Ovary (tissue), 7 donors: ENCODE measurements at regions not wholly inside any gene's neighbourhood (a gene's known extent, or its start where the extent isn't known, plus 50 kb on each side); places are given as distances from the start of the nearest gene placed in this dataset.

ENCODE experiments used
- DNase-seq, 5 donors: peaks; one replicate each; pipeline ENCODE4 v3.0.0-alpha.2; 2019 to 2020
- H3K27ac ChIP-seq, 2 donors: fragments of 200-600 bp; one replicate each; pipeline versions ENCODE4 v1.5.1 to v1.8.0; 2019 to 2022
- H3K27me3 ChIP-seq: fragments of 200-600 bp; one replicate; pipeline ENCODE4 v1.8.0; 2022
- H3K36me3 ChIP-seq: fragments of 200-600 bp; sonication (generic); one replicate; pipeline ENCODE4 v1.5.1; 2019
- H3K4me1 ChIP-seq: one replicate; pipeline ENCODE4 v1.8.1; 2013; ENCODE audit warnings: mild to moderate bottlenecking, moderate library complexity; ENCODE audit not compliant: insufficient read depth
- H3K4me3 ChIP-seq: fragments of 200-600 bp; sonication (generic); one replicate; pipeline ENCODE4 v1.5.1; 2017
- H3K9me3 ChIP-seq, 2 donors: fragments of 200-600 bp in 1 of 2; sonication (generic) in 1 of 2; one replicate each; pipeline versions ENCODE4 v1.5.1 to v1.8.1; 2013 to 2019; ENCODE audit warnings: mild to moderate bottlenecking in 1 of 2, moderate library complexity in 1 of 2
- CTCF ChIP-seq, 3 donors: fragments of 450-650 bp in 2 of 3; fragments of 200-600 bp in 1 of 3; IDR thresholded peaks; one replicate each; pipeline versions ENCODE4 v1.5.1 to v1.8.0; 2016 to 2022; ENCODE audit warnings: antibody characterized with exemption in 3 of 3, mild to moderate bottlenecking in 1 of 3
- EP300 ChIP-seq: sonication (generic); formaldehyde crosslinking; IDR thresholded peaks from one replicate; pipeline ENCODE4 v1.6.1; 2017; ENCODE audit warnings: antibody characterized with exemption
- POLR2A ChIP-seq: fragments of 450-650 bp; IDR thresholded peaks from one replicate; pipeline ENCODE4 v1.6.1; 2017; ENCODE audit warnings: antibody characterized with exemption, mild to moderate bottlenecking, moderate library complexity
- WGBS, 3 donors: extraction: QIAGEN DNeasy Blood & Tissue Kit in 1 of 3; methylation state at CpG; one replicate each; pipeline versions ENCODE4 v1.1.5 to v1.1.7; 2013 to 2017; 5-methylcytosine and 5-hydroxymethylcytosine counted together
- intact Hi-C, 4 donors: fragments of 100-400 bp; cut with DNase I; formaldehyde crosslinking; loops; one replicate each; pipeline versions ENCODE4 v1.11.0 to v1.15.1; 2022 to 2023
- donor health status: DM: no; HTN: no; CAD: no; lungs with moderate emphysema.
- donor health status: DM: no; HTN: no; CAD: no.
- donor health status: Bipolar disorder and iron deficiency.
- donor health status: DM: no; HTN: no; CAD: no.
- donor health status: DM: yes; HTN: yes; CAD: no.

GRCh38 chr1:81410941-81411340, 389.8 kb upstream of the ADGRL2 start:
- Histone ChIP-seq H3K27me3 (no peaks in the 10 kb centered on the region), H3K4me3 (no peak overlapping the region), H3K36me3 (no peaks in the 10 kb centered on the region), H3K9me3 (no peaks in the 10 kb centered on the region), H3K27ac (no peak overlapping the region), H3K4me1 (peaks cover 3% of the 10 kb centered on the region)
- TF ChIP-seq CTCF (IDR thresholded peaks at IDR 0.05) (no peak), POLR2A (no peak), EP300 (no peak)
- WGBS, 3 donors: 54 to 62% (median 58%) methylated on average over 3 of the region's 3 CpGs
- no peak for DNase-seq
- intact Hi-C loops: loop anchor here in 1 of 4 donors (1.0 kb wide), 1 partner anchor 38 kb away; no protein-coding TSS in a partner anchor

GRCh38 chr1:81410351-81410750, 390.4 kb upstream of the ADGRL2 start:
- no peak for DNase-seq
- WGBS, 3 donors: 59 to 69% (median 60%) methylated on average over 1 of the region's 1 CpG
- no peaks in the 10 kb centered on the region for H3K36me3 ChIP-seq
- H3K4me3 ChIP-seq: no peak overlapping the region
- H3K27me3 ChIP-seq: no peaks in the 10 kb centered on the region
- TF ChIP-seq EP300 (no peak), POLR2A (no peak), CTCF (IDR thresholded peaks at IDR 0.05) (no peak)
- no peaks in the 10 kb centered on the region for H3K9me3 ChIP-seq
- peaks cover 3% of the 10 kb centered on the region for H3K4me1 ChIP-seq
- H3K27ac ChIP-seq: no peak overlapping the region
- intact Hi-C loops: no loop called here

GRCh38 chr1:81409780-81410274, 390.9 kb upstream of the ADGRL2 start:
- intact Hi-C loops: loop anchor here in 1 of 4 donors (10.0 kb wide), 1 partner anchor 95 kb away; no protein-coding TSS in a partner anchor
- H3K36me3 ChIP-seq: no peaks in the 10 kb centered on the region
- H3K27ac ChIP-seq: no peak overlapping the region
- no peak for DNase-seq
- H3K27me3 ChIP-seq: no peaks in the 10 kb centered on the region
- H3K4me3 ChIP-seq: no peak overlapping the region
- WGBS, 3 donors: 73 to 85% (median 76%) methylated on average over 3 of the region's 3 CpGs
- no peaks in the 10 kb centered on the region for H3K9me3 ChIP-seq
- H3K4me1 ChIP-seq: peaks cover 3% of the 10 kb centered on the region
- TF ChIP-seq CTCF (IDR thresholded peaks at IDR 0.05) (no peak), POLR2A (no peak), EP300 (no peak)

- H3K36me3 ChIP-seq: no peaks in the 10 kb centered on the region
- DNase-seq: no peak
- H3K4me1 ChIP-seq: no peaks in the 10 kb centered on the region
- TF ChIP-seq CTCF (IDR thresholded peaks at IDR 0.05): no peak
- TF ChIP-seq EP300: no peak
- no peak for TF ChIP-seq POLR2A
- intact Hi-C loops: loop anchor here in 1 of 4 donors (10.0 kb wide), 1 partner anchor 94 kb away; no protein-coding TSS in a partner anchor
- no peak overlapping the region for H3K4me3 ChIP-seq
- no peaks in the 10 kb centered on the region for H3K9me3 ChIP-seq
- no peaks in the 10 kb centered on the region for H3K27me3 ChIP-seq
- no peak overlapping the region for H3K27ac ChIP-seq
These were observed 391.5 kb upstream of the ADGRL2 start for GRCh38 chr1:81409262-81409661.
